ENCODE measurements at regions not wholly inside any gene's neighbourhood (a gene's known extent, or its start where the extent isn't known, plus 50 kb on each side); places are given as distances from the start of the nearest gene placed in this dataset.

DNA sequence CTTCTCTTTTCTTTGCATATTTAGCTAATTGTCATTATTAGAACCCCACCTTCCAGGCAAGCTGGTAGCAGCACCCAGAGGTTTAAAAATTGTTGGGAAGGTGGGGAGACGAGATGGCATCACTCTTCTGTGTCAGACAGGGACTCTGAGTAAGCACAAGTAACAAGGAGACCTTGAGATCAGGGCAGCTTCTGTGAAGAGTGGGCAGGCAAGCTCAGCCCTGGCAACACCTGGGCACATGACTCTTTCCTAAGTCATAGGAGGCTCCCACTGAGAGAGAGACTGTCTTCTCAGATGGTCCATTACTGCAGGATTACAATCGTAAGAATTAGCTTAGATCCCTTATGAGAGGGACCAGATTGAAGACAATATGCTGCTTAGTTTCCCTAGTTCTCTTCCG lies 183.5 kb downstream of the BRINP2 start:
- no peak overlapping the region for H3K4me3 Mint-ChIP-seq
- no peak overlapping the region for H3K27ac Mint-ChIP-seq (ENCODE audit: unreplicated experiment)
- H3K27me3 Mint-ChIP-seq (ENCODE audit: low read depth) = no peaks in the 10 kb centered on the region
- TF ChIP-seq, protein P1, sequence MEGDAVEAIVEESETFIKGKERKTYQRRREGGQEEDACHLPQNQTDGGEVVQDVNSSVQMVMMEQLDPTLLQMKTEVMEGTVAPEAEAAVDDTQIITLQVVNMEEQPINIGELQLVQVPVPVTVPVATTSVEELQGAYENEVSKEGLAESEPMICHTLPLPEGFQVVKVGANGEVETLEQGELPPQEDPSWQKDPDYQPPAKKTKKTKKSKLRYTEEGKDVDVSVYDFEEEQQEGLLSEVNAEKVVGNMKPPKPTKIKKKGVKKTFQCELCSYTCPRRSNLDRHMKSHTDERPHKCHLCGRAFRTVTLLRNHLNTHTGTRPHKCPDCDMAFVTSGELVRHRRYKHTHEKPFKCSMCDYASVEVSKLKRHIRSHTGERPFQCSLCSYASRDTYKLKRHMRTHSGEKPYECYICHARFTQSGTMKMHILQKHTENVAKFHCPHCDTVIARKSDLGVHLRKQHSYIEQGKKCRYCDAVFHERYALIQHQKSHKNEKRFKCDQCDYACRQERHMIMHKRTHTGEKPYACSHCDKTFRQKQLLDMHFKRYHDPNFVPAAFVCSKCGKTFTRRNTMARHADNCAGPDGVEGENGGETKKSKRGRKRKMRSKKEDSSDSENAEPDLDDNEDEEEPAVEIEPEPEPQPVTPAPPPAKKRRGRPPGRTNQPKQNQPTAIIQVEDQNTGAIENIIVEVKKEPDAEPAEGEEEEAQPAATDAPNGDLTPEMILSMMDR (conservative IDR thresholded peaks at IDR 0.05) = no peak
- H3K36me3 Mint-ChIP-seq (ENCODE audit: low read depth) = no peaks in the 10 kb centered on the region
- H3K9me3 Mint-ChIP-seq = no peaks in the 10 kb centered on the region
- DNase-seq (ENCODE audit: low read depth, low spot score) = no peak
- peaks cover 11% of the 10 kb centered on the region for H3K4me1 Mint-ChIP-seq

DNA sequence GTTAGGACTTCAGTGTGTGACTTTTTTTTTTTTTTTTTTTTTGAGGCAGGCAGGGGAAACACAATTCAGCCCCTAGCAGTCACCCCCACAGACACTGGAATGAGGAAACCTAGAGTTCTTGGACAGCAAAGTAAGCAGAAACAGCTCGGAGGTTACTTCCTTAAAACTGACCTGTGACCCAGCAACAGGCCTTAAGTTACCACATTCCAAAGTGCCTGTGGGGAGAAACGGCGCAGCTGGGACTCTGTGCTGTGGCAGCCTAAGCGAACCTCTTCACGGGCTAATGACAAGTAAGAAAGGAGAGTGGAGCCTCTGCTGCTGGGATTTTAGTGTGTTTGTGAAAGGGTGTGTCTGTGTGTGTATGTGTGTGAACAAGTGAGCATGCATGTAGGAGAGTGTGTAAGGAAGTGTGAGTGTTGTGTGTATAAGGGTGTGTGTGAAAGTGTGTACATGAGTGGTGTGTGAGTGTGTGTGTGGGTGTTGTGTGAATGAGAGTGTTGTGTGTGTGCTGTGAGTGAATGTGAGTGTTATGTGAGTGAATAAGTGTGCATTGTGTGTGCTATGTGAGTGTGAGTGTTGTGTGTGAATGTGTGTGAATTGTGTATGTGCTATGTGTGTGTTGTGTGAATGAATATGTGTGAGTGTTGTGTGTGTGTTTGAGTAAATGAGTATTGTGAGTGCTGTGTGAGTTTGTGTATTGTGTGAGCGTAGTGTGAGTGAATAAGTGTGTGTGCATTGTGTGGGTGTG lies 180.8 kb downstream of the BRINP2 start:
- H3K36me3 Mint-ChIP-seq (ENCODE audit: low read depth) = no peaks in the 10 kb centered on the region
- no peaks in the 10 kb centered on the region for H3K9me3 Mint-ChIP-seq
- H3K27me3 Mint-ChIP-seq (ENCODE audit: low read depth) = no peaks in the 10 kb centered on the region
- H3K4me3 Mint-ChIP-seq = no peak overlapping the region
- TF ChIP-seq, protein P1 (conservative IDR thresholded peaks at IDR 0.05) = no peak
- H3K27ac Mint-ChIP-seq (ENCODE audit: unreplicated experiment) = no peak overlapping the region
- DNase-seq (ENCODE audit: low read depth, low spot score) = no peak
- H3K4me1 Mint-ChIP-seq = peaks cover 5% of the 10 kb centered on the region

DNA sequence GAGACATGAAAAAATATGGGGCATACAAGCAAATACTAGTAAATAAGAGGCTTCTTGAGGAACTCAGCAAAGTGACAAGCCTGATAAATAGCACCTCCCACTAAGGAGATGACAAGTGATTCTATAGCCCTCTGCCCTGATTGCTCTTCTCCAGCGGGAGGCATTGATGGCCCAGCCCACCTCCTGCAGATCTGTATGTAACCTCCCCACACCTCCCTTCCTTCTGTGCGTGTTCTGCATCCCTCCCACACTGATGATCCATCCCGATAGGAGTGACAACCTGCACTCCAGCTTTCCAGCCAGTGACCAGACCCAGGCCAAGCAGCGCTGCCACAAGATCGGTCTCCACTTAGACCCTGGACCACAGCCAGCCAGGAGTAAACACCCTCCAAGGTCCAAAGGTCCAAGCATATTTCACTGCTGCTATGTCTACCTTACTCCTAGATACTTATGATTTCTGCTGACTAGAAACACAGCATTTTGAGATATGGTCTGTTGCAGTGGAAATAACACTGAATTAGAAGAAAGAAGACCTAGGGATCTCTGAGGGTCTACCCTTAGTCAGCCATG lies 176.1 kb downstream of the BRINP2 start:
- no peak overlapping the region for H3K27ac Mint-ChIP-seq (ENCODE audit: unreplicated experiment)
- no peaks in the 10 kb centered on the region for H3K27me3 Mint-ChIP-seq (ENCODE audit: low read depth)
- no peak for DNase-seq (ENCODE audit: low read depth, low spot score)
- no peaks in the 10 kb centered on the region for H3K36me3 Mint-ChIP-seq (ENCODE audit: low read depth)
- no peak overlapping the region for H3K4me3 Mint-ChIP-seq
- H3K9me3 Mint-ChIP-seq = no peaks in the 10 kb centered on the region
- H3K4me1 Mint-ChIP-seq = peaks cover 17% of the 10 kb centered on the region
- TF ChIP-seq, protein P1 (conservative IDR thresholded peaks at IDR 0.05) = no peak

DNA sequence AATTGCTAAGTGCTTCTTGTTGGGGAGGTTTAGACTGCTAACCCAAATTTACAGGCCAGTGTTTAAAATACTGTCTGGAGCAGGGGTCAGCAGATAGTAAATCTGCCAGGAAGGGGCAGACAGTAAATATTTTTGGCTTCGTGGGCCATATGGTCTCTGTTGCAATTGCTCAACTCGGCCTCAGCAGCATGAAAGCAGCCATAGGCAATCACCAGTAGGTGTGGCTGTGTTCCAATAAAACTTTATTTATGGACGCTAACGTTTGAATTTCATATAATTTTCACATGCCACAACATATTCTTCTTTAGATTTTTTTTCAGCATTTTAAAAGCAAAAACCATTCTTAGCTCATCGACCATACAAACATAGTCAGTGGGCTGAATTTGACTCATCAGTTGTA lies 172.7 kb downstream of the BRINP2 start:
- Mint-ChIP-seq H3K27me3 (ENCODE audit: low read depth) (no peaks in the 10 kb centered on the region), H3K27ac (ENCODE audit: unreplicated experiment) (no peak overlapping the region), H3K4me1 (peaks cover 17% of the 10 kb centered on the region), H3K4me3 (no peak overlapping the region), H3K9me3 (no peaks in the 10 kb centered on the region), H3K36me3 (ENCODE audit: low read depth) (no peaks in the 10 kb centered on the region)
- DNase-seq (ENCODE audit: low read depth, low spot score) = no peak
- TF ChIP-seq, protein P1 (conservative IDR thresholded peaks at IDR 0.05) = no peak

DNA sequence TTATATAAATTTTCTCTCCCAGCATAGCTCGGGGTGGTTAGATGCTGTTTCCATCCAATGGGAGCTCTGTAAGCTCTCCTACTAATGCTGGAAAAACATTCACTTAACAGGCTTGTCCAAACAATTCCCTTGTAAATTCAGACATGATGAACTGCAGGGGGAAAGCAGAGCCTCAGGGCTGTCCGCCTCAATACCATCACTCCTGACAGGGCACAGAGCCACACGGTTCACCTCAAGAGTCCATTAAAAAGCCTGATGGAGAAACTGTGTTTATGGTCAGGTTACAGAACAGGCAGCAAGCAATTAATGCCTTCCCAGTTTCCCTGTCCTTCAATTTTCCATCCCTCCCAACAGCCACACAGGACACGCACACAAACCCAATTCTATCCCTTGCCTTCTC lies 171.0 kb downstream of the BRINP2 start:
- no peaks in the 10 kb centered on the region for H3K9me3 Mint-ChIP-seq
- TF ChIP-seq, protein P1 (conservative IDR thresholded peaks at IDR 0.05) = no peak
- H3K27me3 Mint-ChIP-seq (ENCODE audit: low read depth) = no peaks in the 10 kb centered on the region
- no peak overlapping the region for H3K27ac Mint-ChIP-seq (ENCODE audit: unreplicated experiment)
- no peak for DNase-seq (ENCODE audit: low read depth, low spot score)
- H3K4me1 Mint-ChIP-seq = peaks cover 17% of the 10 kb centered on the region
- H3K4me3 Mint-ChIP-seq = no peak overlapping the region
- H3K36me3 Mint-ChIP-seq (ENCODE audit: low read depth) = no peaks in the 10 kb centered on the region
